GM21786 (cell line): ENCODE measurements at regions not wholly inside any gene's neighbourhood (a gene's known extent, or its start where the extent isn't known, plus 50 kb on each side); places are given as distances from the start of the nearest gene placed in this dataset.

Experiments
- ATAC-seq: cut with Tn5 transposase; IDR thresholded peaks from one replicate; pipeline ENCODE4 v1.9.1; 2021; ENCODE audit not compliant: unreplicated experiment

DNA sequence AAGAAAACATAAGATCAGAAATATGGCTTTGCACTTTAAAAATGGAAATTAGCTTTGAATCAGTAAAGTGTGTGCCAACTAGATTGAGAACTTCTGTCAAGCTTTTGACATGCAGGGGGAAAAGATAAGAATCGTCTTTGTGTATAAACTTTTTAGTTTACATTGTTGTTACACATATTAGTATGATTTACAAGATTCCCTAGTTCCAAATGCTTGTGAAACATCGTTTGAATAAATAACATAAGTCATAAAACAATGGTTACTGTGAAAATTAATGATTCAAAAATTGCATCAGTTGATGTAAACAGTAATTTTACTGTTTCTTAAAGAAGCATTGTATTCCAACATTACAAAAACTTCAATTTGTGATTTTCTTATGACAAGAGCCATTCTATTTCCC lies 207.6 kb upstream of the MTPN start:
- no peak for ATAC-seq

DNA sequence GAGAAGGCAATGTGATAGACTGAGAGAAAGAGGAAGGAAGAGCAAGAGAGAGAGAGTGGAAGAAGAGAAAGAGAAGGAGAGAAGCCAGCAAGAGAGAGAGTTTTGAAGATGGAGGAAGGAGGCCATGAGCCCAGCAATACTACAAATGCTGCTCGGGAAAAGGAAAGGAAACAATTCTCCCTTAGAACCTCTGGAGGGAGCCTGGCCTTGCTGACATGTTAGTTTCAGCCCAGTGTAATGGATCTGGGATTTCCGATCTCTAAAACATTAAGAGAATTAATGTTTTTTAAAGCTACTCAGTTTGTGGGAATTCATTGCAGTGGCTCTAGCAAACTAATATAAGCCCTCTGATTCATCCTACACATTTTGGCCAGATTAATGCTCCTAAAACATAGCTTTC lies 206.8 kb upstream of the MTPN start:
- ATAC-seq = no peak

DNA sequence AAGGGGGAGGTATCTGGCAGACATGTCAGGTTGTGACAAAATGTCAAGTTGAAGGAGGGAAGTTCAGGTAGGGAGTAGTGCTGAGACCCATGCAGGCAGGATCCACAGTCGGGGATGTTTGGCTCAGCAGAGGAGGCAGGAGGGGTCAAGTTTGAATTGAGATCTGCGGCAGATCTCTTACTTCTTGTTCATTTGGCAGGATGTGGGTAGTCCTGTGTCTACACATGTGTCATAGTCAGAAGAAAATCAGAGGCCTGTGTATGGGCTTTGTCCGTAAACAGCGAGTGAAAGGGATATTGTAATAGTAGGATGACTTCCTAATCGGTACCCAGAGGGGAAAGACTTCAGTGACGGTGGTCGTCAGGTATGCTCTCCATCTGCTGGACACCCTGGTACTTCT lies 203.8 kb upstream of the MTPN start:
- ATAC-seq = no peak

DNA sequence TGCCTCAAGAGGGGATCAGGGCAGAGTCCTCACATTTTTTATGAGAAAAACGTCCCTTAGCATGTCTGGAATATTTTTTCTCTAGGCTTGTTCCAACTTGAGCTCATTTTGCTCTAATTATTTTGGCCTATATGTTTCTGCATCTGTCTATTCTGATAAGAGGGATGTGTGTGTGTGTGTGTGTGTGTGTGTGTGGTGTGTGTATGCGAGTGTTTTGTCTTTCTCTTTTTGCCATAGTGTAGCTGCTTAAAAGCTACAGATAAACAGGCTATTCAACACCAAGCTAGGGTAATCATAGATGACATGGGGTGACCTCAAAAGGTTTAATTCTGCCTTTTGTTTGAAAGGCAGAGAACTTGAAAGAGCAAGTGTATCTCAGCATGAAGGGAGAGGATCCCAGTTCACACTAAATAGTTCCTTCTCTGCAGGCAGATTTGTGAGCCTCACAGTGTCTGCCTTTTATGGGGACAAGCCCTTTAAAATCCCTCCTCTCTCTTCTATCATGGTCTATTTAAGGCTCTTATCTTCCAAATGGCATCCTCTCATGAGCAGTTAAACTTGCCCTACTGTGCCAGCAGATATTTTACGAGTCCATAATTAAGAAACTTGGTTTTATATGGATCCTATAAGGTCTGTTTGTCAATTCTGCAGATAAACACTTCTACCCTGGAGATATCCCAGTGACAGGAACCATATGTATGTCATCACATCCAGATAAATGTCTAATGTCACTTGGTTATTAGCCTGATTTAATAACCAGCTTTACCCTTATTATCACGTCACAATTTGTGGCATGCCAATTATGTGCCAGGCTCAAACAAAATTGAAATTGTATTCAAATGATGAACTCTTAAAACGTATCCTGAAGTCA lies 202.9 kb upstream of the MTPN start:
- no peak for ATAC-seq

DNA sequence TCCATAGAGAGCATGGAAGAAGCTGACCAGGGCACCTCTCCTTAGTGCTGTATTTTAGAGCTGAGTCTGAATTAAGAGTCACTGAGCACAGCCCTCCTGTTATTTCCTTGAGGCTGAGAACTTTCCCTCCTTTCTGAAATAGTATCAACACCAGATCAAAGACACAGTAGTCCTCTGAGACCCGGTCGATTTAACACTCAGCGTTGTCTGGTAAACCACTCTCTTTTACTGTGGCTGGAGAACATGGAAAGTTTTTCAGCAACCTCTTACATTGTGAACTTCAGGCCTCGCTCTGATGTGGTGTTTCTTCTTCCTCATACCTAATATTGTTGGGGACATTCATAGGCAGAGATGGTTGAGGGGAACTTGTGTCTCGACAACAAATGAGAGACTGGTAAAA lies 202.0 kb upstream of the MTPN start:
- ATAC-seq = no peak

DNA sequence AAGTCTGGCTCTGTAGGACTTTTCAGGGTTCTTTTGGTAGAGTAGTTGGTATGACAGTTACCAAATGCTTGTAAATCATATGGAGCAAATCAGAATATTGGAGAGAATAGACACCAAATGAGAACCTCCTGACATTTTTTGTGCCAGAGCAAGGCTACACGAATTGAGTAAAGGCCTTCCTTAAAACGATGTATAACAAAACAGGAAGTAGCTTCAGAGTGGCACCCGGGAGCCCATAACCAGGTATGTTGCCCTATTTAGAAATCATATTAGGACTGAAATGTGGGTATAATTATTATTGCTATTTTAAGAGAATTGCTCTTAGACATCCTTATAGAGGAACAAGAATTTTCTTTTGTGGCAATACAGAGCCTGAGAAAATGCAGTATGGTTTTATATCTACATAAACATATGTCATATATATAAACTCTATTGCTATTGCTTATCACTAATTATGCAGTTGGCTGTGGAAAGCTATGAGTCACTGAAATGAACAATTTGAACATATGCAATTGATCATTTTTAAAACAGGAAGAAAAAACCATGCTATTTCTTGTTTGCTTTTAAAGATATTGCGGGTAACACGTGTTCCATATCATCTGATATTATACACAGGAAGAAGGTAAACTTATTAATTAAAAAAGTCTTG lies 197.4 kb upstream of the MTPN start:
- no peak for ATAC-seq

DNA sequence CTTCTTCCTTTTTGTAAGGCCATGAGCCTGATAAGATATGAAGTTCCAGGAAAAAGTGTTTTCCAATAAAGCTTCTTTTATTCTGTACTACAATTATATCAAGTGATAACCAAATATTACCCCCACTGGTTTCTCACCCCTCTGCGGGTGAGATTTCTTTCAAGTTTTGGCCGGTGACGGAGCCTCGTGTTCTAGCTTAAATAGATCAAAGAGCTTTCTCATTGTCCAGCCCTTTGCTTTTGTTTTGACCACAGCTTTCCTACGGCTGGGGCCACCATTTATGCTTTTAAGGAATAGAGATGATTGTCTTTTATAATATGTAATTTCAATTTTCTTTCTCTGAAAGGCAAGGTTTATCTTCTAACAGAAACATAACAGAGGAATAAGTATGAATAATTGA lies 196.7 kb upstream of the MTPN start:
- no peak for ATAC-seq

DNA sequence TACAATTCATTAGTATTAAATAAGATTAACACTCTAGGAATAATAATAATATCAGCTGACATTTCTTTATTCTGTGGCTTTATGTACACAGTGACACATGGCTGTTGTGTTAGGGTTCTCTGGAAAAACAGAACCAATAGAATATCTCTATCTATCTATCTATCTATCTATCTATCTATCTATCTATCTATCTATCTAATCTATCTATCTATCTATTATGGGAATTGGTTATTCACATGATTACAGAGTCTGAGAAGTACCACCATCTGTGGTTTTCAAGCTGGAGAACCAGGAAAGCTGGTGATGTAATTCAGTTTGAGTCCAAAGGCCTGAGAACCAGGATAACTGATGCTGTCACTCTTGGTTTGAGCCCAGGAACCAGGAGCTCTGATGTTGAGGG lies 194.1 kb upstream of the MTPN start:
- ATAC-seq = no peak

DNA sequence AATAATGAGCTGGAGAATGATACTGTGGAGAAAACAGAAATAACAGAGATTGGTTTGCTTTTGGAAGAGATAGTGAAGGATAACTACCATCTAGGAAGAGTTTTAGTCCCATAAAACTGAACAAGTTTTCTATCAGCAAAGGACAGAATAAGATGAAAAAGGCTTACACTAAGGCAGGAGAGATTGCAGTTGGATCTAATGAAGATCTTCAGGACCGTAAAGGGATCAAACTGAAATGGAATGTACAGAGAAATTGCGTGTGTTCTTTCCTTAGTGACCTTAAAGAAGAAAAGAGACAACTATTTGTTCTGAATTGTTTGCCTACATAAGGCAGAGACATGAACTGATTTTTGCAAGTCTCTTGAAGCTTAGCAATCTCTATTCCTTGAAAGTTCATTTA lies 191.7 kb upstream of the MTPN start:
- no peak for ATAC-seq

DNA sequence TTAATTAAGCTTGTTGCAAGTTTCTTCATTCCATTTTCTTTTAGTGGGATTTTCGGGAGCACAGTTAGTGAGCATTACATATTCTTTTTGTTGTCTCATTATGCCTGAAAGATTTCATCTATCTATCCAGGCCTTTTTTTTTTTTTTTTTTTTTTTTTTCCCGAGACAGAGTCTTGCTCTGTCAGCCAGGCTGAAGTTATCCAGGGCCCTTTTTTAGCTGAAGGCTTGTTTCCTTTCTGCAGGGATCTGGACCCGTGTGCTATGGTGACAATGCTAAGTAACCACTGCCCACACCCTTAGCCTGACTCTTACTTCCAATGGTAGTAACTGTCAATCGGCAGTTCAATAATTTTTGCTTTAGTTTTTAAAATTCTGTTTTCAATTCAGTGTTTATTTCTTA lies 190.8 kb upstream of the MTPN start:
- ATAC-seq = no peak

DNA sequence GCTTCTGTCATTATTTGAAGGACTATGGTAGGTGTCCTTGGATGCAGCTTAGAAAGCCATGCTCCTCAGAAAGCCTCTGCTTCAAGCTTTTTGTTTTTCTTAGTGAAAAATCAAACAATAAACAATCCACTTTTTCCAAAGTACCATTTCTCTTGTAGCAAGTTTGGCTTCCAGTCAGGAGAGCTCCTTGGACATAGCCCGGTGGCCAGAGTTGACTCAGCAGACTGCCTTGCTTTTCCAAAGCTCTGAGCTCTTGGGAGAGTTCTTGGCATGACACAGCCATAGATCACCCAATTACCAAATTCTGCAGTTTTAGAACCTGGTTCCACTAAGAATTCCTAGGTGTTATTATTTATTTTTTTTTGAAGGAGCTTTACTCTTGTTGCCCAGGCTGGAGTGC lies 189.4 kb upstream of the MTPN start:
- no peak for ATAC-seq

DNA sequence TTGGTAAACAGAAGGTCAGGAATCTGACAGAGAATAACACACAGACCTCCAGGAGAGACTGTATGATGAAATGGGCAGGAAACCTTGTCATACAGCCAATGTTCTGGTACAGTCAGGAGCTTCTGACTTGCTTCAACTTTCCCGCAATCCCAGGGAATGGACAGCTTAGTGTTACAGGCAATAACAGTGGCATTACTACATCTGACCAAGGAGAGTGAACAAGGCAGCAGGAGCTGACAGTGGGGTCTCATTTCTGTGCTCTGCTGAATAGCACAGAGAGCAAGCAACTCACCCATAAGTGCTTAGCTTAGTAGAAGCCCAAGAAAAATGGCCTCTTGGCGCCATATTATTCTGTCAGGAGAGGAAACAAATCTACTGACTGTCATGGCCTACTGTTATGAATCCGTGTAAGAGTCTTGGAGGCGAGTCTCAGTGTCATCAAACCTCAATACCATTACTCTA lies 186.2 kb upstream of the MTPN start:
- no peak for ATAC-seq

DNA sequence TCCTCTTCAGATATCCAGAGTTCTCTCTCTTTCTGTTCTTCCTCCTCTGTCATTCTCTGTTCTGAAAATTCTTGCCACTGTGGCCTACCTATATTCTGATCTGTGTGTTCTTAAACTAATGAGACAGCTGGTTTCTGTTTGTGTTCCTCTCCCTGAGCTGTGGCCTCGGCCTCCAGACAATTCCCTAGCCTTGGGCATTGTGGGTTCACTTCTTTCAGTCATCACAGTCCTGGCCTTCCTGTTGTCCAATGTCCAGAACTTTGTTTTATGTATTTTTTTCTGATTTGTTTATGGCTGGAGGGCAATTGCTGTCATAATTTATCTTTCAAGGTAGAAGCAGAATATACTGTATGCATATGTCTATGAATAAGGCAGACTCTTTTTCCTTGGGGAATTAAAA lies 173.2 kb upstream of the MTPN start:
- ATAC-seq = no peak

DNA sequence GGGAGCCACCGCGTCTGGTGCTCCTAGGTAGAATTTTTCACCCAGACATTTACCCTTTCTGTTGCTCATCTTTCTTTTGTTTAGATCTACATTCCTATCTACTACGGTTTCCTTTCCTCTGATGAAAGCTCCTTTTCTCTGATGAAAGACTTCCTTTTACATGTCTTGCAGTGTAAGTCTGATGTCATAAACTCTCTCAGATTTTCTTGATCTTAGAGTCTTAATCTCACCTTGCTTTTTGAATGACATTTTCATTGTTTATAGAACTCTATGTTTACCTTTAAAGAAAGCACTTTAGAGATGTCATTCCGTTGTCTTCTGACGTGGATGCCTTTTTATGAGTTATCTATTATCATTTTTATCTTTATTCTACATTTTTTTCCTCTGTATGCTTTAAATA lies 171.8 kb upstream of the MTPN start:
- ATAC-seq = no peak

DNA sequence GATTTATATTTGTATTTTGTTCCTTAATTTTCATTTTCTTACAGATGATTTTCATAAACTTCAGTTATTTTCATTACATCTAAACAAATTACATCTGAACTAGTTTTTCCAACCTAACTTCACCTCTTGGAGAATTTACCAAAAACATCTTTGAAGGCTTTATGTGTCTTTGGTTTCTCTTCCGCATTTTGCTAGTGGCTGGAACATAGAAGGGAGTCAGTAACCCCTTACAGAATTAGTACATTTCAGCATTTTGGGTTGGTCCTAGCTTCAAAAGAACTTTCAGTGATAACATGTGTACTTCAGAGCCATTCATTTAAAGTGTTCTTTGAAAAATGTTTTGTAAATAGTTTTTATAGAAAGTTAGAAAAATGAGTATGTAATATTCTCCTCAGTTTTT lies 169.8 kb upstream of the MTPN start:
- no peak for ATAC-seq

DNA sequence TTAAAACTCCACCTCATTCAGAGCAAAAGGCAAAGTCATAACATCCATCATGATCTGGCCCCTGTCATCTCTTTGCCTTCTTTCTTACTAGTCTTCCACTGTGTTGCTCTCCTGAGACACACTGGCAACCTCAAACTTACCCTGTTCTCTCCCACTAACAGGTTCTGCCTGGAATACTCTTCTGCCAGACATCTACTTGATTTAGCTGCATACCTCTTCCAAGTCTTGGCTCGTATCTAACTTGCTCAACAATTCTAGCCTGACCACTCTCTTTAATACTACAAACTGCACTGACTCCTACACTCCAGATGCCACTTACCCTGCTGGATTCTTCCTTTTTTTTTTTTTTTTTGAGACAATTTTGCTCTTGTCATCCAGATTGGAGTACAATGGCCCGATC lies 167.0 kb upstream of the MTPN start:
- no peak for ATAC-seq

DNA sequence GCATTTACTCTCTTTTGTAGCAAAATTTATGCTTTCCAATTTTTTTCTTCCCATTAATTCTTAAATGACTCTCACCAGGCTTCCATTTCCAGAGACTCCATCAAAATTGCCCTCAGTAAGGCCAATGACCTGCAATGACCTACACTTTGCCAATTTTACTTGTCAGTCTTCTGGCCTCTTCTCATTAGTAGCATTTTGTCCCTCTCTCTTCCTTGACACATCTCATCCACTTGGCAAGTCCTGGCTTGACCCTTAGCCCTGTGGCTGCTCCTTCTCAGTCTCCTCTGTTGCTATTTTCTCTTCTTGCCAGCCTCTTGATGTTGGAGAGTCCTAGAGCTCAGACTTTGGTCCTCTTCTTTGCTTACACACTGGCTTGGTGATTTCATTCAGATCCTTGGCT lies 166.1 kb upstream of the MTPN start:
- ATAC-seq = no peak

DNA sequence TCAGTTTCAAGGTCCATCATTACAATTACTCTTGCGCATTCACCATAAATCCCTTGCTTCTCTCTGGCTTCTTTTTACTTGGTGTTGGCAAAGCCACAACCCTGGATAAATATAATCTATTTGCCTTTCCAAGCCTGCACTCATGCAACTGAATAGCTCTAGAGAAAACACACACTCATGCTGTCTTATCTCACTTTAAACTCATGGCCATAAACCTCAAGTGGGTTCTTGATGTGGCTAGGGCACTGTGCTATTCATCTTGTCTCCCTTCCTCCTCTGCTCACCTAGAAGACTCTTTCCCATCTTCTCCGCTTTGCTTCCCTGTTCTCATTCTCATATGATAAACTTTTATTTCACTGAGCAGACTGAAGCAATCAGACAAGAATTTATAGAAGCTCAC lies 165.4 kb upstream of the MTPN start:
- ATAC-seq = no peak

DNA sequence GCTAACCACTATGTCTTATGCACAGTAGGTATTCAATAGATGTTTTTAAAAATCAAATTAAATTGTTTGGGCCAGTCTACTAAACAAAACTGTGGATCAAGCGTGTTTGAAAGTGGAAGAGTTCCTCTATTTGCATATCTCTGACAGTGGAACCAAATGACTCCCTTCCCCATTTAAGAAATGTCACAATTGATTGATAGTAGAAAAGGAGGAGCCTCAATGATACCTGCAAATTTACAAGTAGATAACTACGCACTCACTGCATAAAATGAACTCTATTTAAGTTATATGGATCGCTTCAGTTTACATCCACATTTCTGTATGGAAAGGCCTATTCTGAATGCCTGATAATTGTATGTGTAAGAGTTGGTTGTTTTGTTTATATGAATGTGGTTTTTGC lies 163.3 kb upstream of the MTPN start:
- ATAC-seq = no peak

DNA sequence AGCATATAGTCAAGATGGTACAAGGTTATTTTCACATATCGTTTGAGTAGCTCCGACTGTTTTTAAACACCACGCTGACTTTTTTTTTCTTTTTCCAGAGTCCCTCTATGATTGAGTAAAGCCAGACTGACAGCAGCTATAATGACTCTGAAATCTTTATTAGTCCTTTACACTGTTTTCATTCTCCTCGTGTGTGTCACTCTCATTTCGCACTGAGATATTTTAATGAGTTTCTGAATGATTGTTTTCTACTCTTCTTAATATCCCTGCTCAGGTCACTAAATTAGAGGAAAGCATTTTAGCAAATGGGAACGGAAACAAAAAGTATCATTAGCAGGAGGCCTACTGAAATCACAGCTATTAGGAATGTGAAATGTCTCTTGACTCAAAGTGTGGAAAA lies 162.3 kb upstream of the MTPN start:
- ATAC-seq = no peak

DNA sequence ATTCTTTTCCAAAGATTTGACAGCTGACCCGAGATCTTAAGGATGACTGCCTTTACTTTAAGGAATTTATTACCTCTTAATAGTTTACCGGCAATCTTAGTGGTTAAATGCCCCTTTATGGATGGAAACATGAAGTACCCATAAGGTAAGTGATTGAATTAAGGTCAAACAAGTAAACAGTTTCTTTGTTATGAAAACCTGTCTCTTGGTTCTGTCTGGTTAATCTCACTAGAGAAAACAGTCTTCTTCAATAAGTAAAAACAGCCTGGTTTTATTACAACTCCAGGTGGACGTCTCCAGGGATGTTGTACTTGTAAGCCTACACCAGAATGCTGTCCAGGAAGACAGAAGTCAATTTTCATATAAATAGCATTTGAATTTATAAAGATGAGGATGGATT lies 161.8 kb upstream of the MTPN start:
- ATAC-seq = no peak

DNA sequence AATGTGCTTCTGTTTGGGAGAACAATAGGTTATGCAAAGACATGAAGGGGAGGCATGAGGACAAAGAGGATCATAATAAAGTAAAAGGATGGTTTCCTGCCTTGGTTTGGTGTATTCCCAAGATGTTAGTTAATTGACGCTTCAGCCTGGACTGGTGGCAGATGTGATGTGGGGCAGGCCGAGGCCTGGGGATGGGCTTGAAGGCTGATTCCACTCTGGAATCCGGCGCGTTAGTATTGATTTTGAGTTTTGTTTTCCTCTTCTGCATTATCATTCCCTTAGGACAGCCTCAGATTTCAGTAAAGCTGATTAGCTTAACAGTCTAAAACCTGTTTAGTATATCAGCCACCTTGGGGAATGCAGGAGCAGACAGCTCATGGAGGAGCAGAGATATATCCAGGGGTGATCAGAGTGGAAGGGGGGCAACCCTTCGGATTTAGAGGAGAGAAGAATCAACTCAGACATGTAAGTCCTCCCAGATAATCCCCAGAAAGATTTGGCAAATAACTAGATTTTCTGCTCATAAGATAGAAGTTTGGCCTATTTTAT lies 159.8 kb upstream of the MTPN start:
- no peak for ATAC-seq
